ENCODE measurements at regions not wholly inside any gene's neighbourhood (a gene's known extent, or its start where the extent isn't known, plus 50 kb on each side); places are given as distances from the start of the nearest gene placed in this dataset.

- TF ChIP-seq EZH2 (optimal IDR thresholded peaks at IDR 0.05; ENCODE audit: low read depth, low read length) (no peak), CTCF (IDR thresholded peaks at IDR 0.05; ENCODE audit: low read length) (no peak), EZH2phosphoT487 (IDR thresholded peaks at IDR 0.05; ENCODE audit: low read length) (no peak)
- no peaks in the 10 kb centered on the region for H3F3A ChIP-seq (ENCODE audit: insufficient read depth, low read length)
- no peaks in the 10 kb centered on the region for H3K9me2 ChIP-seq (replicated peaks; ENCODE audit: insufficient read depth, low read length)
- no peak overlapping the region for H3K27ac ChIP-seq (ENCODE audit: low read length)
- H3K4me3 ChIP-seq (ENCODE audit: low read length): no peak overlapping the region
- no peak for DNase-seq
- no peaks in the 10 kb centered on the region for H3K79me2 ChIP-seq (ENCODE audit: low read length)
- no peak overlapping the region for H3K9ac ChIP-seq (ENCODE audit: low read length)
- no peaks in the 10 kb centered on the region for H3K27me3 ChIP-seq (replicated peaks; ENCODE audit: insufficient read depth, low read length)
- no peaks in the 10 kb centered on the region for H3K9me3 ChIP-seq (replicated peaks; ENCODE audit: insufficient read depth, low read length)
- H3K4me1 ChIP-seq (ENCODE audit: low read length): no peaks in the 10 kb centered on the region
- no peaks in the 10 kb centered on the region for H3K36me3 ChIP-seq (replicated peaks; ENCODE audit: insufficient read depth, low read length)
- no peak overlapping the region for H3K4me2 ChIP-seq (ENCODE audit: low read depth, low read length)
- no peaks in the 10 kb centered on the region for H4K20me1 ChIP-seq (ENCODE audit: insufficient read depth, low read length)
- no peak overlapping the region for H2AFZ ChIP-seq (ENCODE audit: low read length)
Measured at GRCh38 chr4:124401606-124402005, 310.9 kb downstream of the ANKRD50 start.

- no peaks in the 10 kb centered on the region for H3K79me2 ChIP-seq (ENCODE audit: low read length)
- TF ChIP-seq EZH2phosphoT487 (IDR thresholded peaks at IDR 0.05; ENCODE audit: low read length): no peak
- no peak for TF ChIP-seq CTCF (IDR thresholded peaks at IDR 0.05; ENCODE audit: low read length)
- TF ChIP-seq EZH2 (optimal IDR thresholded peaks at IDR 0.05; ENCODE audit: low read depth, low read length): no peak
- no peaks in the 10 kb centered on the region for H3K9me3 ChIP-seq (replicated peaks; ENCODE audit: insufficient read depth, low read length)
- no peaks in the 10 kb centered on the region for H3F3A ChIP-seq (ENCODE audit: insufficient read depth, low read length)
- no peaks in the 10 kb centered on the region for H3K36me3 ChIP-seq (replicated peaks; ENCODE audit: insufficient read depth, low read length)
- H2AFZ ChIP-seq (ENCODE audit: low read length): no peak overlapping the region
- no peaks in the 10 kb centered on the region for H4K20me1 ChIP-seq (ENCODE audit: insufficient read depth, low read length)
- no peaks in the 10 kb centered on the region for H3K4me1 ChIP-seq (ENCODE audit: low read length)
- DNase-seq: no peak
- no peaks in the 10 kb centered on the region for H3K27me3 ChIP-seq (replicated peaks; ENCODE audit: insufficient read depth, low read length)
- H3K9me2 ChIP-seq (replicated peaks; ENCODE audit: insufficient read depth, low read length): no peaks in the 10 kb centered on the region
- H3K27ac ChIP-seq (ENCODE audit: low read length): no peak overlapping the region
- no peak overlapping the region for H3K4me2 ChIP-seq (ENCODE audit: low read depth, low read length)
- no peak overlapping the region for H3K4me3 ChIP-seq (ENCODE audit: low read length)
- H3K9ac ChIP-seq (ENCODE audit: low read length): no peak overlapping the region
Measured at GRCh38 chr4:124409044-124409443, 303.5 kb downstream of the ANKRD50 start.

- H3K9ac ChIP-seq (ENCODE audit: low read length): no peak overlapping the region
Measured at GRCh38 chr4:124414276-124415040, 298.1 kb downstream of the ANKRD50 start.

More at GRCh38 chr4:124414276-124415040, 298.1 kb downstream of the ANKRD50 start:
- H3K4me2 ChIP-seq (ENCODE audit: low read depth, low read length): no peak overlapping the region
- H2AFZ ChIP-seq (ENCODE audit: low read length): no peak overlapping the region
- H3F3A ChIP-seq (ENCODE audit: insufficient read depth, low read length): no peaks in the 10 kb centered on the region
- no peak for TF ChIP-seq EZH2phosphoT487 (IDR thresholded peaks at IDR 0.05; ENCODE audit: low read length)
- no peak for TF ChIP-seq EZH2 (optimal IDR thresholded peaks at IDR 0.05; ENCODE audit: low read depth, low read length)
- no peak for TF ChIP-seq CTCF (IDR thresholded peaks at IDR 0.05; ENCODE audit: low read length)
- no peak for DNase-seq
- H3K79me2 ChIP-seq (ENCODE audit: low read length): no peaks in the 10 kb centered on the region
- no peaks in the 10 kb centered on the region for H4K20me1 ChIP-seq (ENCODE audit: insufficient read depth, low read length)
- H3K9me2 ChIP-seq (replicated peaks; ENCODE audit: insufficient read depth, low read length): no peaks in the 10 kb centered on the region
- no peaks in the 10 kb centered on the region for H3K4me1 ChIP-seq (ENCODE audit: low read length)
- no peak overlapping the region for H3K27ac ChIP-seq (ENCODE audit: low read length)
- H3K36me3 ChIP-seq (replicated peaks; ENCODE audit: insufficient read depth, low read length): no peaks in the 10 kb centered on the region
- no peak overlapping the region for H3K4me3 ChIP-seq (ENCODE audit: low read length)
- H3K27me3 ChIP-seq (replicated peaks; ENCODE audit: insufficient read depth, low read length): no peaks in the 10 kb centered on the region
- no peaks in the 10 kb centered on the region for H3K9me3 ChIP-seq (replicated peaks; ENCODE audit: insufficient read depth, low read length)

All from MM.1S (cell line).